NCI-H187 treated with DMSO at 0.1 percent for 48 hours (cell line): ENCODE measurements at regions not wholly inside any gene's neighbourhood (a gene's known extent, or its start where the extent isn't known, plus 50 kb on each side); places are given as distances from the start of the nearest gene placed in this dataset.
A peak's percentile ranks its signal among the peaks of the same experiment; 100 is the strongest.

Experiments used
- DNase-seq: peaks from one replicate; lab custom pipeline; 2025; lab: John Stamatoyannopoulos, UW

DNA sequence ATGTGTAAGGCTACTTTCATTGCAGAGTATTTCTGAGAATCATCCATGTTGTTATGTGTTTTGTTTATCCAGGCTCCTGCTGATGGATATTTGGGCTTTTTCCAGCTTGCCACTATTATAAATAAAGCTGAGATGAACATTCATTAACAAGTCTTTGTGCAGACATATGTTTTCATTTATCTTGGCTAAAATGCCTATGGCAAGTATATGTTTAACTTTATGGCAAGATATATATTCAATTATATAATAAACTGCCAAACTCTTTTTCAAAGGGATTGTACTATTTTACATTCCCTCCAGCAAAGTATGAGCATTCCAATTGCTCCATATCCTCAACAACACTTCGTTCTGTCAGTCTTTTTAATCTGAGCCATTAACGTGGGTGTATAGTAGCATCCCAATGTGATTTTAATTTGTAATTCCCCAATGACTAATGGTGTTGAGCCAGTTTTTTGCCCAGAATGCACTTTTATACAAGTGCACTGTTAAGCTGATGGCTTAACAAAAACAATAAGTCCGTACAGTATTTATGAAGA, 452.4 kb downstream of the SHQ1 start:
- DNase-seq = no peak

DNA sequence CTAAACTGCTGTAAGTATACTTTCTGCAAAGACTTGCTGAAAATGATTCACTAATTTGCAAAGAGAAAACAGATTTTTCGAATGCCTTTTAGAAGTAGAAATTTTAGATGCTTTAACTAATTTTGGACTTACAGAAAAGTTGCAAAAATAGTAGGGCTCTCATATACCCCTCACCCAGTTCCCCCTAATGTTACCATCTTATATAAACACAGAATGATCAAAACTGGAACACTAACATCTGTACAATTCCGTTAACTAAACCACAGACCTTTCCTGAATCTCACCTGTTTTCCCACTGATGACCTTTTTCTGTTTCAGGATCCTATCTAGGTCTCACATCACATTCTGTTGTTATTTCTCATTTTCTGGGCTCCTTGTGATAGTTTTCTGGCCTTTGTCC, 454.8 kb downstream of the SHQ1 start:
- no peak for DNase-seq

DNA sequence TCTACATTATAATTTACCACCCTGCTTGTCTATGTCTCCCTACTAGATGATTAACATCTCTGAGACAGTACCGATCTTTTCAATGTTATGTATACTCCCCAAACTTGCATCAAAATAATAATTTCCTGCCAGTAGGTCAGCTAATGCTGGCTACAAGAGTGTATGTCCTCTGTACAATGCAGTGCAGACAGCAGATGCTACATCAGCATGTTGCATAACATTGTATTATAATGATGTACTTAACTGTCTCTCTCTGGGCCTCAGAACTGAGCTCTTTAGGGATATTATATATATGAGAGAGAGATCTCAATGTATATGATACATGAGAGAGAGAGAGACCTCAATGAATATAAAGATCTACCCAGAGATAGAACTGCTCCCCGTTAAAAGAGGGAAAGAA, 456.6 kb downstream of the SHQ1 start:
- DNase-seq = no peak

DNA sequence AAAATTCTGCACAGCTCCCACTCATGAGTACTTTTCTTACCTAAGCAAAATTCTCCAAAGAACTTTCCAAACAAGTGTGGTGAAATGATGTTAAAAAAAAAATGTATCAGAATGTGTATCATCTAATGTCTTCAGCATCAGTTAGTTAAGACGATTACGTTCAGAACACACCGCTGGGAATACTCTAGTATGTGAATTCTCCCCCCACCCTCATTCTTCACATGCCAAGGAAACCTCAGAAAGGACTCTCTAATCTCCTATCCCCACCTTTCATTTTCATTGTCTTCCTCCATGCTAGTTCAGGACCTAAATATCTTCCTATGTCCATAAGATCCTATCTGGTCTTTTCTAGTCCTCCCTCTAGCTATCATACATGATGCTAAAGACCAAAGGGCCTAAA, 457.4 kb downstream of the SHQ1 start:
- no peak for DNase-seq

DNA sequence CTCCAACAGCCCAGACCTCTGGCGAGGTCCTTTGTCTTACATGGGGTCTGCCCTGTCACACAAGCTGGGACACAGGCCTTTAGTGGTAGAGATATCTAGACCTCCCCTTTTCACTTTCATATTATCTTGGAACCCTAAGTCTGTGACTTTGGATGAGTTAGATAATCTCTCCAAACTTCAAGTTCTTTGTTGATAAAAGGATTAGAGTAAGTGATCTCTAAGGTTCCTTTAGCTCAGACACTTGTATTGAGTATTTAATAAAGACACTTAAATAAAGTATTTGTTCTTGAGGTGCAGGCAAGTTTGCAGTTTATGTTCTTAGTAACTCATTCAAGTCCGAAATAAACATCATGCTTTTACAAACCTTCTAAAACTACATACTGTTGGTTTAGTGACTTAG, 459.6 kb downstream of the SHQ1 start:
- DNase-seq = no peak

DNA sequence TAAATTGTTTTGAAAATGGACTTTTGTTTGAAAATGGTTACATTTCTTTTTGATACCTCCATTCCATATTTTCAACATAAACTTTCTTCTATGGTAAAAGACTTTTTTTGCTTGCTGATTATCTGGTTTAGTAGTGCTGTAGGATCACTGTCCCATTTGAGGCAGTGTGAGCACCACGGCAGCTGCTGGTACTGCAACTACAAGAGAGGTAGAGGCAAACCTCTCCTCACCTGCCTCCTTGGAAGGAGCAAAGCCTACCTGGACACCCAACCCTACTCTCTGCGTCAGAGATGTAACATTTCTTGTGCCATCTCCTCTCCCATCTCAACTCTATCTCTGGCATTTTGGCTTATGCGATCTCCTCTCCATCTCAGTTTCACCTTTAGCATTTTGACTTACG, 460.1 kb downstream of the SHQ1 start:
- no peak for DNase-seq

DNA sequence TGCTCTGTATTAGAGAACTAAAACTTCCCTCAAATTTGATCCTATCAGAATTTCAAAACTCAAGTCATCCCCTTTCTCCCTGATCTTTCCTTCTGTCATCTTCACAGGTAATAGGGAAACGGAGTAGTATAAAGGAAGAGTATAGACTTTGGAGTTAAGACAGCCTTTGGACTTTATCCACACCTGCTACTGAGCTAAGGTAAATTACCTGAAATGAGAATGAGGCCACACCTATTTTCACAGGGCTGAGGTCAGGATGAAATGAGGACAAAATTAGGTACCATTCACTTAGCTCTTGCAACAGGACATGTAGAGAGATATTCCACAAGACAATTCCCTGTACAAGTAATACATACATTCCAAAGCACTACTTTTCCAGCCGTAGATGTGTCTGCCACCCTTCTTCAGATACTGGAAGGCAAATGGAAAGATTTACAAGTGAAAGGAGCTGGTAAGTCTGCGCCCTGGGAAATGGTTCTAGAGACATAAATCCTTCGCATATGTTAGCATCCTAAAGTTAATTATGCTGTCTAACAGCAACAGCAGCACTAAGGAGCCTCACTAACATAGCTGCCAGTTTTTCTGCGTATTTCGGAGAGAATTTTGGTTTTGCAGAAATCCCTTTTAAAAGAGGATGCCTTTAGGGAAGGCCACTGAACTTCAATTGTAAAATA, 461.8 kb downstream of the SHQ1 start:
- DNase-seq = no peak

DNA sequence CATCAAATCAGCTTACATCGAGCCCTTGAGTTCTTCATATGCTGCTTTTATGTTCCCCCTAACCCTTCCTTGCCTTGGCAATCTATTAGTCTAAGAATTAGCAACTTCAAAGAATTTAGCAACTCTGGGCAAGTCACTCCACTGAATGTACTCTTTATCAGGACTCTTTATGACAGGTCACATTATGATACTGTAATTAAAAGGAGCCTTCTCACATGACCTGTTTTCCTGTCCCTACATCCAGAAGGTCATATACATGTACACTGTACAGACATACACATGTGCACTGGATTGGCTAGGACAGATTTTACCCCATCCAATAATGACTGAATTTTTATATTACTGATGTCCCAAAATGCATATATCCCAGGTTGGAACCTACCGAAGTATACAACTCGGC, 463.1 kb downstream of the SHQ1 start:
- DNase-seq = no peak

DNA sequence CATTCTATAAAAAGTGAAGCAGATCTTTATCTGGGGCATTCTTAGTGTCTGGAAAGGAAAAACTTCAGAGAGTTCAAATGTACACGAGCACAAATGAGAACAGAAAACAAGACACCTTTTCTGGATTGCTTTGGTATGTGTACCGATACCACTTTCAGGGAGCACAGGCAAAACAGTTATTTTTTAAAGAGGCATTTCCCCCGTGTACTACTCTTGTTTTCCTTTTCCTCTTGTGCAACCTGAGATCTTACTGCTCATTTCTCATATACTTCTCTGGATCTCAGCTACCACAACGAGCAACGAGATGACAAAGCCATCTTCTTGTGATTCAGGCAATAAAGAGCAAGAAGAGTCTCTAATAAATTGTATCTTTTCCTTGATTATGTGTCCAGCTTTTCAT, 463.6 kb downstream of the SHQ1 start:
- DNase-seq = no peak

DNA sequence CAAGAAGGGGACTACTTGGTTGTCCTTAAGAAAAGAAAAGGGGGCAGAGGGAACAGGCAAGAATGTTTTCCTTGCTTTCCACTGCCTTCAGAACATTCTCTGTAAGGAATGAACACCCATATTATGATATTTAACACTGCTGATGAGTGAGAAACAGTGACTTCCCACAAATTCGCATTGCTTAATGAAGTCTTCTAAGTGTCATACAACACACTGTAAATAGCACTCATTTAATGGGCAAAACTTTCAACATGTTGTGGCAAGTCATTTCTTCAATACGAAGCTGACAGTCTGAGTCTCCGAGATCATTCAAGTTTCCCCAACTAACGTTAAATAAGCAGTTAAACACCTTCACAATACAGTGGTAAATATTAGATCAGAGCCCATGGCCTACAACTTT, 464.4 kb downstream of the SHQ1 start:
- DNase-seq = no peak

DNA sequence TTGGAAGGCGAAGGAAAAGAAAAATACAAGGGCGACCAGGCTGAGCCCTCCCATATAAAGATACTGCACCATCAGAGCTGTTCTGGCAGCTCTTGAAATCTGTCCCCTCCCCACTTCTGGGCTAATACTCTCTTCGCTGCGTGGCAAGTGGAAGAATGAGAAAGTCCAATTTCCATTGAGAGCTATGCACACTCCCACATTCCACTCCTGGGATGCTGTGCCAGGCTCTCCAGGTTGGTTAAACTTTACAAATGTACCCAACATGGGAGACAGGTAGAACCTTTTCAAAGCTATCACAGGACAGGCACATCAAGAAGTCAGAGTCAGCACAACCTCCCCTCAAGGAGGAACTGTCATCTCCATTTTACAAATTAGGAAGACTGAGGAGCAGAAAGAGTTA, 465.0 kb downstream of the SHQ1 start:
- no peak for DNase-seq

DNA sequence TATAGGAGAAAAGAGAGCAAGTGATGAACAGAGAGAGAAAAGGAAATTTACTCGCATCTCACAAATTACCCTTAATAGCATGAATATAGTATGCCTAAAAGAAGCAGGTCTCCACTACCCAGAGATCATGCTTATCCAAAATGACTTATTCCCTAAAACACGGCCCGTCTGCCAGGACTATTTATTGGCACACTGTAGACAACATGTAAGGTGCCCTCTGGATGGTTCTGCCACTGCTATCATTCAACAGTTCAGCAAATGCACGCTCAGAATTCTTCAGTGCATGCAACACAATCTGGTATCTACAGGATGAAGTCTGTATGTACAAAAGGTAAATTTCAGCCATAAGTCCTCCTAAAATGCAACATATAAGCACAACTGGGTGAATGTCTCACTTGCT, 465.8 kb downstream of the SHQ1 start:
- no peak for DNase-seq

DNA sequence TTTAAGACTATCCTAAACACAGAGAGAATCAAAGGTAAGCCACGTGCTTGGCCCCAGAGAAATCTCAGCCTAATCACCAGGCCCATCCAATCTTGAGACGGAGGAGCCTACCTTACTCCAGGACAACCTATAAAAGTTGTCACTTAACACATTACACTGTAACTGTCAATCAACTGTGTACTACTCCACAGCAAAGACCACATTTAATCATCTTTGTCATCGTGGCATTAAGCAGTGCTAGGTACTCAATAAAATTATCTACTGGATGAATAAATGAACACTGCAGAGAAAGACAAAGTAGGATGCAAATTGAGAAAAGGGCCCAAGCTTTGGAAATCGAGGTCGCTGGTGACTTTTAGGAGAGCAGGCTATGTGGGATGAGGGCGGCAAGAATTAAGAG, 466.7 kb downstream of the SHQ1 start:
- no peak for DNase-seq

DNA sequence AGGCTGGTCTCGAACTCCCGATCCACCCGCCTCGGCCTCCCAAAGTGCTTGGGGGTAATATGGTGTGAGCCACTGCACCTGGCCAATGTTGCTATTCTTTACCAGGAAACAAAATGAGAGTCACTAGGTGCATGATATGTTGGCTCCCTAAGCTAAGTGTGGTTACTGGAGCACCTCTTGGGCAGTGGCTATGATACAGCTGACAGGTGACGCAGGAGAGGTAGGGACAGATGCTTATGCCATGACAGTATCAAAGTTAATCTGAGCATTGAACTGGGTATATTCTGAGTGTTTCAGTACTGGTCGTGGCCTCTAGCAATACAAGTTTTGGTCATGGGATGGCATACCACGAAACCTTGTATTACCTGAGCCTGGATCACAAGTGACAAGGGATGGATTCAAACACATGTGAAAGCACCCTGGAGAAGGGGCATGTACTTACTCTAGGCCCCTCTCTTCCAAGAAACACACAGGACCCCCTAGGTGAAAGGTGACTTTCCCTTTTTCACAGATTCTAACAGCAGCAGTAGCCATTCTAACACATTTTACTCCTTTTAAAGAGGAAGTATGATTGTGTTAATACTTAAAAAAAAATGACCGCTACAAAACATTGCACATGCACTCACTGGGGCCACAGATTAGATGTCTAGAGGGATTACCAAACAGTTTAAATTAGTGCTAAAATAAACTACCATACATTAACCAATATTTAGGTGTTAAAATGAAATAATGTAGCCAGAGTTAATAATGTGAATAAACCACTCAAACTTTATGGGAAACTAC, 467.3 kb downstream of the SHQ1 start:
- peak; percentile 9 for DNase-seq

DNA sequence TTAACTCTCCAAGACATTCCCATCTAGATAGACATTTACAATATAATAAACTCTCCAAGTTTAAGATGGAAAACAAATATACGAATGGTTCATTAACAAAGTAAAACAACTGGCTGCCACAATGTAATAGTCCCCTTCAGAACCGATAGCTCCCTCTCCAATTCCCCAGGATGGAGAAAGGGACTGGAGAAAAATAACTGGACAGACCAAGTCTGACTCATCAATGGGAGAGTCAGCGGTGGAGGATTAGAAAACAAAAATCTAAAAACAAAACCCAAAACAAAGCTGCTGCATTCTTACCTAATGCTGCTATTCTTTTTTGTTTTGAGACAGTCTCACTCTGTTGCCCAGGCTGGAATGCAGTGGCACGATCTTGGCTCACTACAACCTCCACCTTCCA, 468.1 kb downstream of the SHQ1 start:
- DNase-seq = no peak

DNA sequence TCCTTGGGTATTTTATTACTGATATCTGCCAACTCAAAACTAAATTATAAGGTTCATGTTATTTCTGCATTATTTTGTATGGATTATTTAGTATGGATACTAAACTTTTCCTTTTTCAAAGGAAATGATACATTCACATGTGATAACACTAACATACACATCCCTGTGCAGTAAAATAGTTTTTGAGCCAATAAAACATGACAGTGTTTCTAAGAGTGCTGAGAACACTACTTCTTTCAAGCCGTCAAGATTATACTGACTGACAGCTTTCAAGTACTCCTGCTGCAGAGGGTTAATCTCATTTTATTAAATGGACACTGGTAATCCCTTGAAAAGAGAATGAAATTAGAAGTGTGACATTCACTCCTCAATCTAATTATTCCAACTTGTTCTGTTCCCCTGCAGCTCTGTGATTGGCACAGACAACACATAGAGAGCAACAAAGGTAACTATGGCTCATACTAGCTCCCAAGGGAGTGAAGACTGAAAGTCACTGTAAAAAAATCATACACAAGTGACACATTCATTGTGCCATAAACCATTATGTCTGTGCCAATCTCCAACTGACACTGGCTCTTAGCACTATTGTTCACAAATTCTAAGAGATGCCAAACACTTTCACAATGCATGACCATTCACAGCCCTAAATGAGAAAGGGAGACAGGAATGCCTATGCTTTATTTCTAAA, 468.6 kb downstream of the SHQ1 start:
- peak; percentile 6 for DNase-seq

DNA sequence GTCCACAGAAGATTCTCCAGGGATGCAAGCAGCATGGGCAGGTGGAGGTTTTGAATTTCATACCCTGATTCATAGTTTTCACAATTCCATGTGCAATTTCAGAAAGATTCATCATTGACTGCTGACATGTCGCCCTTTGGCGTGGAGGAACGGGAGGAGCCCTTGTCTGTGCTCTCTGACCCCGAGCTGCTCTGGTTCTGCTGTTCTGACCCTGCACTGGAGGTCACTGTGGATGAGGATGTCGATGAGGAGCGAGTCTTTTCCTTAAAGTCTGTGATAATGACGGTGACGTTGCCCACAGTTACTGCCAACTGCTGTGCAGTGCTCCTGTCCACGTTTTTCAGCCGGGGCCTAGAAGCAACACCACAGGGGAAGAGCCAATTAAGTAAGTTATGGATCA, 470.0 kb downstream of the SHQ1 start:
- no peak for DNase-seq

DNA sequence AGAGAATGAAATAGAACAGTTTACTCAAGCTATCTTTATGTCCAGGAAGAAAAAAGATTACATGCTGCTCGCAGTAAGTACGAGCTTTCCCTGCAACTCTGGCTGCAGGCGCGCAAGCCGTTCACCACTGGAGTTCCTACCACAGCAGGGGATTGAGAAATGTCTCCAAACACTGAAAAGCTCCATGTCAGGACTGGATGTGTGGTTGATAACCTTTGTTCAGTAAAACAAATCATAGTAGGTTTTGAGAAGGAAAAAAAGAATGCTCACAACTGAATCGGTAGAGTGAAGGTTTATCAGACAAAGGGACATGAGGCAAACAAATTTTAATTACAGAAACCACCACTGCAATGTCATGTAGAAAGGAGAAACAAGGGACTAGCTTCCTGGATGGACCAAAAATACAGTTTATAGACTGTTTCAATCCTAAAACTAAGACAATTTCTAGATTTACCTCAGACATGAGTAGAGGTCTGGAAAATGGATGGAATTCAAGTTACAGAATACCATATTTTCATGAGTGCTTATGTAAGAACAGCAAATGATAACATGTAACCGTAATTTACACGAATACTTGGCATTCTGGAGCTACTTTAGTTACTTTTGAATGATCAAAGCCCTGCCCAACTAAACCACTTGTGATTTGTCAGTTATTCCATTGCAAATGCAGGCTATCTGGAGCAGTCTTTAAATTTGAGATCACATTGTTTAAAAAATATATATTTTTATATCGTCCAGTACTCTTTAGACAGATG, 471.1 kb downstream of the SHQ1 start:
- DNase-seq = no peak

DNA sequence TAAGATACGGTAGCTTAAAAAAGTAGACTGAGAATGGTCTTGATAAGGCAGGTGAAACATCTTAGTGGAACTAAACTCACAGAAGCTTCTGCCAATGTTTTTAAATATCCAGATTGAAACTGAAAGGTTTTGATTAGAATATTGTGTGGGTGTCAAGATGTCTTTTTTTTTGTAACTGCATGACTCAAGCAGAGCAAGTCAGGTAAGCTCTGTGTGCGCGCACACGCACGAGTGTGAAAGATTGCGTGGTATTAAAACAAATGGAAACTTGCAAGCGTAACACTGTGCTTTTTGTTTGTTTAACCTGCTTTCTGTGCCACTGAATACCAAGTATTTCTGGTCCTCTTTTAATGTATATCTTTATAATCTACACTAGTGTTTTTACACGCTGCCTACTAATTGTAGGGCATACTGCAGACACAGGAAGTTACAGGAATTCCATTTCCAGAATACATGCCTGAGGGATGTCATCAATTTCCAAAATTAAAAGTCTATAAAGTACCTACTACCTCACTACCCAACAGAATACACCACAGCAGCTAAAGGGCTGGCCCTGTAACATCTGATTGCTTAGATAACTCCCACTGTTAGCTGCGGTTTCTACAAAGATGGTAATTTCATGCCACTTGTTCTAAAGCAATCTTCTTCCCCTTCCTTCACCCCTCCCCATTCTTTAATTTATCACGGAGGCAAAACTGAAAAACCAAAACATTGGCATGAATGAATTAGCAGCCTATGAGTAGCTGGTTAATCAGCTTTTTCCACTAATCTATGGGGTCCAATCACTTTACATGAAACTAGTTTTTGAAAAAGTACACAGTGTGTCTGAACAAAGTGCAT, 472.8 kb downstream of the SHQ1 start:
- no peak for DNase-seq

DNA sequence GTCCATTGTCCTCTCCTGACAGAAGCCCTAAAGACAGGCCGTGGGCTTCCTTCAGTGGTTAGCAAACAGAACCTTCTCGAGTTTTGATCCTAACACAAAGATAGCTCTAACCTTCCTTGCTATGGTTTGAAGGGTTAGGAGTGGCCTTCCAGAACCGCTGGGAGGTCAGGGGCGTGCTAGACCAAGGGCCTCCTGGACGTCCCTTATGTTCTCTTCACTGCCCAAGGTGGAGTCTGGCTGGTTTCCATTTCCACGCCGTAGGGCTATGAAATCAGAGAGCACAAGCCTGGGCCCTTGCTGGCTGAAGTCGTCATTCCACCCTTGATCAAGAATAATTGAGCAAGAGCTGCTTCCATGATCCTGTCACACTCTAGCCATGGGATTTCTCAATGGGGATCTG, 475.1 kb downstream of the SHQ1 start:
- no peak for DNase-seq

DNA sequence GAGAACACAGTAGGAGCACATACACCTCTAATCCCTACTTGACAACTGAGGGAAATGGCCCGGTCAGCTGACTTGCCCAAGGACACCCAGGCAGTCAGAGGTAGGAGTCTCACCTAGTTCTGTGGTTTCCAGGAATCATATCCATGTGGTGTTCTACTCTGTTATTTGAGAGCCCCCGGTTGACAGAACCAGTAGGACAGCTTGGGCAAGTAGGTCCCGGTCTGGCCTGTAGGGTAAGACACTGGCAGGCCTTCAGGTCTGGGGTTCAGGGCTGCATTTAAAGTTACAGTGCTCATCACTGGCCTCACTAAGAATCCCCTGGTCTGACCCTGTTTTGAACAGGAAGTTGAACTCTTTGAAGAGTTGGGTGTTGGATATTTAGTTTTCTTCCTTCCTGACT, 476.1 kb downstream of the SHQ1 start:
- DNase-seq = no peak
